ENCODE measurements at regions not wholly inside any gene's neighbourhood (a gene's known extent, or its start where the extent isn't known, plus 50 kb on each side); places are given as distances from the start of the nearest gene placed in this dataset.

GRCh38 chr16:85163278-85164112 is 51.2 kb upstream of the CIBAR2 start:
- 58% methylated on average over 18 of the region's 22 CpGs for WGBS (ENCODE audit: low lambda C conversion rate)
- no peak overlapping the region for H2AFZ ChIP-seq (ENCODE audit: low read length)
- no peak overlapping the region for H3K4me3 ChIP-seq (replicated peaks in 1 of 3; ENCODE audit: insufficient read depth in 1 of 3, low read depth in 2 of 3, low read length in 3 of 3)
- H3K4me2 ChIP-seq (ENCODE audit: low read depth, low read length), result peak overlapping the region; percentile 5; the same call in 1 of the 2 replicates
- POLR2A ChIA-PET, result interaction anchor here (1.2 to 2.2 kb wide), 8 partner anchors 12 to 373 kb away, joined by 4 to 20 read pairs (median 6); no protein-coding TSS in a partner anchor
- TF ChIP-seq CBX2 (IDR thresholded peaks at IDR 0.05; ENCODE audit: low read depth, low read length), result no peak
- TF ChIP-seq CBX2 (CRISPR knock-in tag; IDR thresholded peaks at IDR 0.05; ENCODE audit: low read depth), result 0 out of 2 replicates have a peak, but pooled peaks have one; percentile 32
- TF ChIP-seq CEBPG (CRISPR knock-in tag; IDR thresholded peaks at IDR 0.05), result 0 out of 2 replicates have a peak, but pooled peaks have one; percentile 12
- TF ChIP-seq ZMYM3 (CRISPR knock-in tag; IDR thresholded peaks at IDR 0.05), result peak; percentile 60
- no peak for TF ChIP-seq BATF2 (CRISPR knock-in tag; IDR thresholded peaks at IDR 0.05)
- 0 out of 2 replicates have a peak, but pooled peaks have one; percentile 18 for TF ChIP-seq PITX1 (CRISPR knock-in tag; IDR thresholded peaks at IDR 0.05)
- 0 out of 2 replicates have a peak, but pooled peaks have one; percentile 24 for TF ChIP-seq ZKSCAN8 (CRISPR knock-in tag; IDR thresholded peaks at IDR 0.05; ENCODE audit: borderline replicate concordance)
- TF ChIP-seq IRF2 (CRISPR knock-in tag; IDR thresholded peaks at IDR 0.05), result 0 out of 2 replicates have a peak, but pooled peaks have one; percentile 6
- TF ChIP-seq ZNF543 (CRISPR knock-in tag; IDR thresholded peaks at IDR 0.05), result no peak
- H4K20me1 ChIP-seq (ENCODE audit: insufficient read depth, low read length), result no peaks in the 10 kb centered on the region
- CTCF ChIA-PET (ENCODE audit: low intra/inter-chr PET ratio, low total read pairs), result no interaction called here
- in situ Hi-C loops (cut with HindIII; ENCODE audit: extremely low pct_ligation_motif_present, low pct_unique_long_range_greater_than_20kb) (no loop called here), intact Hi-C loops (cut with micrococcal nuclease; ENCODE audit: unreplicated experiment) (no loop called here)
- FAIRE-seq (no peak), ATAC-seq (no peak), DNase-seq (ENCODE audit: low spot score) (no peak)
- H3K36me3 ChIP-seq (replicated peaks in 1 of 2; ENCODE audit: control insufficient read depth in 1 of 2, insufficient read depth in 2 of 2, low read length in 2 of 2), result no peaks in the 10 kb centered on the region
- no peaks in the 10 kb centered on the region for H3K9me3 ChIP-seq (ENCODE audit: low read length)
- H3K9ac ChIP-seq (ENCODE audit: insufficient read depth, low read depth, low read length), result no peak overlapping the region
- H3K79me2 ChIP-seq (ENCODE audit: insufficient read depth, low read length), result no peaks in the 10 kb centered on the region
- no TSS peak for BruUV-seq (replicated peaks)
- H3K27ac ChIP-seq (ENCODE audit: extremely low read length, insufficient read depth, low read length), result no peak overlapping the region
- H3K27me3 ChIP-seq (ENCODE audit: control insufficient read depth in 1 of 2, insufficient read depth in 2 of 2, low read length in 2 of 2), result peaks cover 0 to 15% of the 10 kb centered on the region in 2 experiments; a peak in 2 of 5 replicates
- peaks cover 87% of the 10 kb centered on the region for H3K4me1 ChIP-seq (ENCODE audit: insufficient read depth, low read length)
